ENCODE measurements at regions not wholly inside any gene's neighbourhood (a gene's known extent, or its start where the extent isn't known, plus 50 kb on each side); places are given as distances from the start of the nearest gene placed in this dataset.
"Not testable (repeated sequence)": the region's sequence is repeated elsewhere in the genome, so short reads cannot be mapped to it uniquely, and the experiment has no call there.

DNA sequence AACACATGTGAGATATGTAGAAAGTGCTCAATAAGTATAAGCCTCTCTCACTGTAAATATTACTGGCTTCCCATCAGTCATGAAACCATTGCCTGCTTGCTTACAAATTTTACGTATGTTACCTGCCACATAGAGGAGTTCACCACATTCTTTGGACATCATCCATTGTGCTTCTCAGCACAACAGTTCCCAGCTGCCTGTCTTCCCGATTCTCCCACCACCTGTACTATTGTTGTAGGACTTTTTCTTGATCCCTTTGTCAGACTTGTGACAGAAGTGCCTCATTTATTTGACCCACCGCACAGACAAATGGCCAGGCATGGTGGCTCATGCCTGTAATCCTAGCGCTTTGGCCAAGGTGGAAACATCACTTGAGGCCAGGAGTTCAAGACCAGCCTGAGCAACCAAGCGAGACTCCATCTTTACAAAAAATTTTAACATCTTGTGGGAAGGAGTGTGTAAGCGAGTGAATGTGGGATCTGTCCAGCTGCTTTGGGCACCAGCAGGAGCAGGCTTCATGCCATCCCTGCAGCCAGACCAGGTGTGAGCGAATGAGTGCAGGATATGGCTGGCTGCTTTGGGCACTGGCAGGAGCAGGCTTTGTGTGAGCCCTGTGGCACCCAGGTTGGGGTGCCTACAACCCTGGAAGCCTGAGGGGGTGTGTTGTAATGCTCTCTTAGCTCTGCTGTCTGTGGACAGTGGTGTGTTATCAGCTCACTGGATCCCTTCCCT is 139.9 kb upstream of the ELL2 start:
- TF ChIP-seq, protein P1, sequence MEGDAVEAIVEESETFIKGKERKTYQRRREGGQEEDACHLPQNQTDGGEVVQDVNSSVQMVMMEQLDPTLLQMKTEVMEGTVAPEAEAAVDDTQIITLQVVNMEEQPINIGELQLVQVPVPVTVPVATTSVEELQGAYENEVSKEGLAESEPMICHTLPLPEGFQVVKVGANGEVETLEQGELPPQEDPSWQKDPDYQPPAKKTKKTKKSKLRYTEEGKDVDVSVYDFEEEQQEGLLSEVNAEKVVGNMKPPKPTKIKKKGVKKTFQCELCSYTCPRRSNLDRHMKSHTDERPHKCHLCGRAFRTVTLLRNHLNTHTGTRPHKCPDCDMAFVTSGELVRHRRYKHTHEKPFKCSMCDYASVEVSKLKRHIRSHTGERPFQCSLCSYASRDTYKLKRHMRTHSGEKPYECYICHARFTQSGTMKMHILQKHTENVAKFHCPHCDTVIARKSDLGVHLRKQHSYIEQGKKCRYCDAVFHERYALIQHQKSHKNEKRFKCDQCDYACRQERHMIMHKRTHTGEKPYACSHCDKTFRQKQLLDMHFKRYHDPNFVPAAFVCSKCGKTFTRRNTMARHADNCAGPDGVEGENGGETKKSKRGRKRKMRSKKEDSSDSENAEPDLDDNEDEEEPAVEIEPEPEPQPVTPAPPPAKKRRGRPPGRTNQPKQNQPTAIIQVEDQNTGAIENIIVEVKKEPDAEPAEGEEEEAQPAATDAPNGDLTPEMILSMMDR (IDR thresholded peaks at IDR 0.05; ENCODE audit: insufficient read depth, low read depth, low read length, missing control alignments), result no peak
- no peak for DNase-seq (ENCODE audit: low read depth)

DNA sequence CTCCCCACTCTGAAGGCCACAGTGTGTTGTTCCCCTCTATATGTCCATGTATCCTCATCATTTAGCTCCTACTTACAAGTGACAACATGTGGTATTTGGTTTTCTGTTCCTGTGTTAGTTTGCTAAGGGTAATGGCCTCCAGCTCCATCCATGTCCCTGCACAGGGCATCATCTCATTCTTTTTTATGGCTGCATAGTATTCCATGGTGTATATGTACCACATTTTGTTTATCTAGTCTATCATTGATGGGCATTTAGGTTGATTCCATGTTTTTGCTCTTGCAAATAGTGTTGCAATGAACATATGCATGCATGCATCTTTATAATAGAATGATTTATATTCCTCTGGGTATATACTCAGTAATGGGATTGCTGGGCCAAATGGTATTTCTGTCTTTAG is 135.8 kb upstream of the ELL2 start:
- H3K4me3 ChIP-seq (ENCODE audit: low read depth, low read length); DNase-seq (ENCODE audit: low read depth): not testable (repeated sequence)

More for the DNA sequence above, 139.9 kb upstream of the ELL2 start:
- no peak overlapping the region for H3K4me3 ChIP-seq (ENCODE audit: low read depth, low read length)

DNA sequence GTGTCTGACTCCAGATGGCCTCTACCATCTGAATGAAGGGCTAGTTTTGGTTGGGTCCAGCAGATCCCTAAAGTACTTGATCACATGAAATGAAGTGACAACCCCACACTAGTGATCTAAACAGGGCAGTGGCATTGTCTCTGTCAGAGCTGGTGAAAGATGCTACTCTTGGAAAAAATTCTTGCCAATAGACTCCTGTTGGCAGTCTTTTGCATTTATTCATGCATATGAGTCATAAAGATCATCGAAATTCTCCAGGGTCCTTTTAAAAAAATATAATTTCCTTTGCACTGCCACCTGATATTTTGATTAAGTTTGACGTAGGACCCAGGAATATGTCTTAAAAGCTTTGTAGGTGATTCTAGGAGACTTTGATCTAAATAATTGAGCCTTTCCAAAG is 135.1 kb upstream of the ELL2 start:
- no peak overlapping the region for H3K4me3 ChIP-seq (ENCODE audit: low read depth, low read length)
- no peak for DNase-seq (ENCODE audit: low read depth)
- TF ChIP-seq, protein P1 (IDR thresholded peaks at IDR 0.05; ENCODE audit: insufficient read depth, low read depth, low read length, missing control alignments), result no peak

DNA sequence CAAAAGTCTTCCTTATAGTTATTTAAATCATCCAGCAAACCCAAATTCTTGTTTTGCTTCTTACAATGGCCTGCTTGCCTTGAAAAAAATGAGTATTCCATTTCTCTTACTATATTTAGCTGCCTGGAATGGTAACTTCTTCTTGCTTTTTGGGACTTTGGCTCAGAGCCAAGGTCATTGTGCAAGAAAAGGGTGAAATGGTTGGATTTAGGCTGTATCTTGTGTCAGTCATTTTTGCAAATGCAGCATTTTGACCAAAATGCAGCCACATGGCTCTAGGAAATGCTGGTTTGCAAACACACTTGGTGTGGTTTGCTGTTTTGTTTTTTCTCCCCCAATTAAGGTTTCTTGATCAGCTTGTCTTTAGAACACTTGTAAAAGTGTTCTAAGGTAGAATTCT is 133.3 kb upstream of the ELL2 start:
- TF ChIP-seq, protein P1 (IDR thresholded peaks at IDR 0.05; ENCODE audit: insufficient read depth, low read depth, low read length, missing control alignments), result no peak
- no peak for DNase-seq (ENCODE audit: low read depth)
- H3K4me3 ChIP-seq (ENCODE audit: low read depth, low read length), result no peak overlapping the region

DNA sequence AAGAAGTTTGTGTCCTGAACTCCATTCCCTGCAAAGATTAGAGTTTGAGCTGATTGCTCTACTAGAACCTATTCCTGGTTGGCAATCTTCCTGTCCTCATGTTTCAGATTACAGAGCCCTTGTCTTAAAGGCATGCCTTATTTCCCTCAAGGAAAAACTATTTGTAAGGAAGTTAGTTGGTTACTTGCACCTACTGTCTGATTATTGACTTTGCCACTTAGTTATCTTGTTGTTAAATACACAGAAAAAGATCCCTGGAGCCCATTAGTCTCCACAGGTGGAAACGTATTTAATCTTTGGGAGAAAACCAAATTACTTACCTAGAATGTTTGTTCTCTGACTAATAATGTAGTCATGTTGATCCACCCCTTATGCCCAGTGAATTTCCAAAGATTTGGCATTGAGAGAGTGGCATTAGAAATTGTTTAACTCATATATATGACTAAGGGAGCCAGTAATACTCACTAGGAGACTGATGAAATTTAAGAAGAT is 132.3 kb upstream of the ELL2 start:
- H3K4me3 ChIP-seq (ENCODE audit: low read depth, low read length), result no peak overlapping the region
- DNase-seq (ENCODE audit: low read depth), result no peak
- TF ChIP-seq, protein P1 (IDR thresholded peaks at IDR 0.05; ENCODE audit: insufficient read depth, low read depth, low read length, missing control alignments), result no peak

DNA sequence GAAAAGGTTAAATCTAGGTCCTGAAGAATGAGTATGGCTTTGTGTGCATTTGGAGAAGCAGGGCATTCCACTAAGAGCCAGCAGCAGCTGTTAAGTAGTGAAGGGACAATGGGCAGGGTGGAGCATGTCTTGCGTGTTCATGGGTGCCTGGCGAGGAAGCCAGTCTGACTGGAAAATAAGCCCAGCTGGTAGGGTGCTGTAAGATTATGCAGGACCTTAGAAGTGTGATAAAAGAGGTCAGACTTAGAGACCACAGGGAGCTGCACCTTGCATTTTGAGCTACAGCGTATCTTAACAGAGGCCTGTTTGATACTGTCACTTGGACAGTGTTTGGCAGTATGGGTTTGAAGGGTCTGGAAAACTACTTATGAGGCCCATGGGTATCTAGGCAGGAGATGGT is 131.7 kb upstream of the ELL2 start:
- DNase-seq (ENCODE audit: low read depth), result no peak
- TF ChIP-seq, protein P1 (IDR thresholded peaks at IDR 0.05; ENCODE audit: insufficient read depth, low read depth, low read length, missing control alignments), result no peak

DNA sequence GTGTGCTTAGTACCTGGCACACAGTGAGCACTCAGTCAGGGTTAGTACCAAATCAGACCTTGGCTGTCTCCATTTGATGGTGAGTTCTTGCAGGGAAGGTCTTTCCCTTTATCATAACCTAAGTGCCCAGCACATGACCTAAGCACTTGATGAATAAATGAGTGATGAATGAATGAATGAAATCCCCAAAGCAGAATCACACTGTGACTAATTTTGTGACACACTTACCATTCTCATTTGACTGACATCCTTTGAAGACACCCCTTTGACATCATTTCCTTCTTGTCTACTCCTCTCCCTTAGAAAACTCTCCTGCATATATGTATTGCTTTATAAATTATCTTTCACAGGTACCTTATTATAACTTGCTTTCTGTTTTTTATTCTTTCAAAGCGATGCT is 130.2 kb upstream of the ELL2 start:
- TF ChIP-seq, protein P1 (IDR thresholded peaks at IDR 0.05; ENCODE audit: insufficient read depth, low read depth, low read length, missing control alignments), result no peak
- no peak overlapping the region for H3K4me3 ChIP-seq (ENCODE audit: low read depth, low read length)
- no peak for DNase-seq (ENCODE audit: low read depth)

More for the DNA sequence above, 131.7 kb upstream of the ELL2 start:
- no peak overlapping the region for H3K4me3 ChIP-seq (ENCODE audit: low read depth, low read length)
